ENCODE measurements at regions not wholly inside any gene's neighbourhood (a gene's known extent, or its start where the extent isn't known, plus 50 kb on each side); places are given as distances from the start of the nearest gene placed in this dataset.
A peak's percentile ranks its signal among the peaks of the same experiment; 100 is the strongest.

DNA sequence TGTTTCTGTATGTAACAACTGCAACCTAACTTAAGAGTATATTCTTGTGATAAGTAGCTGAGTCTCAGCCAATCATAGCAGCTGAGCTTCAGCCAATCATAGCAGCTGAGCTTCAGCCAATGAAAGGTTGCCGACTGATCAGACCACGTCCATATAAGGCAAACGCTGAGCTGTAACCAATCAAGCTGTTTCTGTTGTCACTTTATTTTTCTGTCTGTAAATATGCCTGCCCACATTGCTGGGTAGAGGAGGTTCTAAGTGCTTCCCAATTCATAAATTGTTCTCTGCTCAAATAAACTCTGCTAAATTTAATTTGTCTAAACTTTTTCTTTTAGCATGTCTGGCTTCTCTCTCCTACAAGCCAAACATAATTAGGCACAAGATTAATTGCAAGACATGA lies 231.5 kb upstream of the TCF4 start:
- H3K4me1 Mint-ChIP-seq (ENCODE audit: low read depth in 2 of 2) = no peaks in the 10 kb centered on the region
- H3K9me3 Mint-ChIP-seq = no peaks in the 10 kb centered on the region
- H3K4me3 Mint-ChIP-seq = no peak overlapping the region
- no peaks in the 10 kb centered on the region for H3K27me3 Mint-ChIP-seq
- ATAC-seq (no peak), DNase-seq (ENCODE audit: low spot score) (no peak)
- no peaks in the 10 kb centered on the region for H3K36me3 Mint-ChIP-seq
- H3K27ac Mint-ChIP-seq = no peak overlapping the region

DNA sequence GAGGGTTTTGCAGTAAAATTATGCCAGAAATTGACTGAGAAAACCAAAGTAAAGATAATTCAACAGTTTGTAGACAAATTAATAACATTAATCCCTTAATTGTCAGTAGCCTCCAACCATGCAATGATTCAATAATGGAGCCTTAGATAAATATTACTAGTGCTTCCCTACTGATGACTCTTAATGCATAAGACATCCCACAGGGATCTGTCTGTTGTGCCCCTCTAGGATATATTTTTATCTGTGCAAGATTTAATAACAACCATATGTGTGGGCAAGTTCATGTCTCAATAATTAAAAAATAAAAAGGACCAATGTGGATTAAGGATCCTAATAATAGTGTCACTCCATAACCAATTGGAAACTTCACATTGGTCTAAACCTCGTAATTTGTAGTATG lies 230.3 kb upstream of the TCF4 start:
- Mint-ChIP-seq H3K9me3 (no peaks in the 10 kb centered on the region), H3K4me3 (no peak overlapping the region), H3K27me3 (no peaks in the 10 kb centered on the region), H3K27ac (no peak overlapping the region), H3K36me3 (no peaks in the 10 kb centered on the region), H3K4me1 (ENCODE audit: low read depth in 2 of 2) (no peaks in the 10 kb centered on the region)
- ATAC-seq (no peak), DNase-seq (ENCODE audit: low spot score) (no peak)

DNA sequence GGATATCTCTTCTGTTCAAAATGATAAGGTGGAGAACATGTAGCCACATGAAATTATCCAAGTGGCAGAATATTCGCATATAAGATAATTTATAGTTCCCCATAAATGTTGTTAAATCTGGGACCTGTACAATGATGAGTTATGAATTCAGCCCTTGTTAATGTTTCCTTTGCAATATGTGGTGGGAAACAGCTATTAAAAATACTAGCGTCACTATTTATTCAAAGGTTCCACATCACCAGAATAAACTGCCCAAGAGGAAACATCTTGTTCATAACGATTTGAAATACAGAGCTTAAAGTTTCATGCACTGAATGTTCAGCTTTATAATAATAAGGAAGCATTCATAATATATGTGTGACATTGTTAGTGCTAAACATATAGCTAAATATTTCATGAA lies 223.9 kb upstream of the TCF4 start:
- Mint-ChIP-seq H3K27ac (no peak overlapping the region), H3K4me1 (ENCODE audit: low read depth in 2 of 2) (no peaks in the 10 kb centered on the region), H3K27me3 (peaks cover 3 to 6% of the 10 kb centered on the region in 2 donors), H3K4me3 (no peak overlapping the region), H3K9me3 (no peaks in the 10 kb centered on the region), H3K36me3 (no peaks in the 10 kb centered on the region)
- DNase-seq (ENCODE audit: low spot score) (no peak), ATAC-seq (no peak)

- Mint-ChIP-seq H3K9me3 (peaks cover 11% of the 10 kb centered on the region), H3K27ac (no peak overlapping the region), H3K4me3 (no peak overlapping the region), H3K27me3 (peaks cover 9 to 21% of the 10 kb centered on the region in 2 donors), H3K4me1 (ENCODE audit: low read depth in 2 of 2) (no peaks in the 10 kb centered on the region), H3K36me3 (peaks cover 9% of the 10 kb centered on the region)
- DNase-seq (ENCODE audit: low spot score) (no peak), ATAC-seq (no peak)
Measured at GRCh38 chr18:55805666-55806065, 217.7 kb upstream of the TCF4 start.

DNA sequence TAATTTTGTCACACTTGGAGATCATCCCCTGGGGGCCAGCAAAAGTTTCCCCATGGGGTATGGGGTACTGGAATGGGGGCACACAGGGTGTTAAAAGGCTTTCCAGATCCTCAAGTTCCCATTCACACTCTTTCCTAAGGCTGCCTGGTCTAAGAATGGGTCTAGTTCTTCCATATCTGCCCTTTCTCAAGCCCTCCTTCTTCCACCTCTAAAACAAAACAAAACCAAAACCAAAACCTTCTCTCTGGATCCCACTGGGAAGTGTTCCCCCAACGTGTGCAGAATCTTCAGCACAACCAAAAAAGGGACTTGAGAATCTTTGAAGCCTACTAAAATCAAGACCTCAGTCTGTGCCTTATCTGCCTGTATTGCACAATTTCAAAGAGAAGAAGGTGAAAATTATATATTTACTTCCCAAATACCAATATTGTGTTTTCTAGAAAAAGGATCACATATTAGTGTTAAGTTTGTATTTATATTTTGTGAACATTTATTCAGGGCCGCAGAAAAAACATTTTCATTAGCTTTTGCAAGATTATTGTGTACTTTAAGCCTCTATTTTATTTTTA lies 207.2 kb upstream of the TCF4 start:
- ATAC-seq (no peak), DNase-seq (ENCODE audit: low spot score) (no peak)
- H3K4me3 Mint-ChIP-seq = no peak overlapping the region
- no peaks in the 10 kb centered on the region for H3K36me3 Mint-ChIP-seq
- peaks cover 3% of the 10 kb centered on the region for H3K9me3 Mint-ChIP-seq
- no peak overlapping the region for H3K27ac Mint-ChIP-seq
- H3K4me1 Mint-ChIP-seq (ENCODE audit: low read depth in 2 of 2) = no peaks in the 10 kb centered on the region
- no peaks in the 10 kb centered on the region for H3K27me3 Mint-ChIP-seq

DNA sequence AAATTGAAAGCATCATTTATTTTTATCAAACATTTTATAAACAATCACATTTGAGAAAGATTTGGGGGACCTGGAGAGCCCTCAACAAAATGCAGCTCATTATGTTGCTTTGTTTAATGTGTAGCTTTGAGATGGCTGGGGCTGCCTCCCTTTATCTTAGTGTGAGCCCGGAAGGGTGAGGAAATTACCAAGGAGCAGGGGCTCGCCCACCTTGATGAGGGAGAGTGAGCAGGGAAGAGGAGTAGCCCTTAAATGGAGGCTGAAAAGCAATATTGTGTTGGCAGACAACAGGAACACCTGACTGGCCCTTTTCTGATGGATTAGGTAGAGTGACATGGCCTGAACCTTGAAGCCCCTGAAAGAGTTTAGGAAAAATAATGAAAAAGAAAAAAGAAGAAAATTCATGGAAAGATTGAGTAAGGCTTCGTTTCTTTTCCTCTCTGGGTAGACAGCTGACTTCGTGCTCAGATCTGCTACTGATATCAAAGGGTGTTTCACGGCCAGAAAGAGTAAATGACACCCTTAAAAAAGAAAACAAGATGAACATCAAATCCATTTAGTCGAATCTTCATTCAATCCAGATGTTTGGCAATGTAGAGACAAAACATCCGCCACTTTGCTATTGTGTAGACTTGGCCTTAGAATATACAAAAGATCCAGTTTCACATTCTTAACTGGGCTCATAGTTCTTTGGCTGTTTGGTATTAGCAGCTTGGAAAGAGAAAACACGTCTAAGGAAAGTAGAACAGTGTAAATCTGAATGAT lies 206.5 kb upstream of the TCF4 start:
- DNase-seq (ENCODE audit: low spot score) (no peak), ATAC-seq (no peak)
- Mint-ChIP-seq H3K36me3 (no peaks in the 10 kb centered on the region), H3K4me3 (no peak overlapping the region), H3K27ac (no peak overlapping the region), H3K9me3 (peaks cover 6% of the 10 kb centered on the region), H3K27me3 (no peaks in the 10 kb centered on the region), H3K4me1 (ENCODE audit: low read depth in 2 of 2) (no peaks in the 10 kb centered on the region)

GRCh38 chr18:55790296-55790695 lies 202.3 kb upstream of the TCF4 start:
- H3K27me3 Mint-ChIP-seq = no peaks in the 10 kb centered on the region
- ATAC-seq (no peak), DNase-seq (ENCODE audit: low spot score) (no peak)
- peaks cover 6% of the 10 kb centered on the region for H3K9me3 Mint-ChIP-seq
- peaks cover 0 to 4% of the 10 kb centered on the region in 2 donors for H3K4me1 Mint-ChIP-seq (ENCODE audit: low read depth in 2 of 2)
- H3K27ac Mint-ChIP-seq = no peak overlapping the region
- no peaks in the 10 kb centered on the region for H3K36me3 Mint-ChIP-seq
- H3K4me3 Mint-ChIP-seq = no peak overlapping the region

- Mint-ChIP-seq H3K4me1 (ENCODE audit: low read depth in 2 of 2) (peaks cover 0 to 4% of the 10 kb centered on the region in 2 donors), H3K27me3 (peaks cover 4 to 7% of the 10 kb centered on the region in 2 donors), H3K9me3 (peaks cover 6% of the 10 kb centered on the region), H3K4me3 (no peak overlapping the region), H3K27ac (no peak overlapping the region), H3K36me3 (no peaks in the 10 kb centered on the region)
- ATAC-seq (no peak), DNase-seq (ENCODE audit: low spot score) (no peak)
Measured at GRCh38 chr18:55787536-55788073, 199.6 kb upstream of the TCF4 start.

GRCh38 chr18:55786651-55787272 lies 198.8 kb upstream of the TCF4 start:
- no peak for DNase-seq (ENCODE audit: low spot score)
- H3K27me3 Mint-ChIP-seq = peaks cover 7 to 9% of the 10 kb centered on the region in 2 donors
- H3K27ac Mint-ChIP-seq = no peak overlapping the region
- peaks cover 3% of the 10 kb centered on the region for H3K9me3 Mint-ChIP-seq
- no peaks in the 10 kb centered on the region for H3K36me3 Mint-ChIP-seq
- no peak overlapping the region for H3K4me3 Mint-ChIP-seq
- ATAC-seq = no peak
- H3K4me1 Mint-ChIP-seq (ENCODE audit: low read depth in 2 of 2) = peaks cover 0 to 4% of the 10 kb centered on the region in 2 donors

- peaks cover 2 to 8% of the 10 kb centered on the region in 2 donors for H3K4me1 Mint-ChIP-seq (ENCODE audit: low read depth in 2 of 2)
- ATAC-seq = no peak
Measured at GRCh38 chr18:55783921-55784320, 195.9 kb upstream of the TCF4 start.

DNA sequence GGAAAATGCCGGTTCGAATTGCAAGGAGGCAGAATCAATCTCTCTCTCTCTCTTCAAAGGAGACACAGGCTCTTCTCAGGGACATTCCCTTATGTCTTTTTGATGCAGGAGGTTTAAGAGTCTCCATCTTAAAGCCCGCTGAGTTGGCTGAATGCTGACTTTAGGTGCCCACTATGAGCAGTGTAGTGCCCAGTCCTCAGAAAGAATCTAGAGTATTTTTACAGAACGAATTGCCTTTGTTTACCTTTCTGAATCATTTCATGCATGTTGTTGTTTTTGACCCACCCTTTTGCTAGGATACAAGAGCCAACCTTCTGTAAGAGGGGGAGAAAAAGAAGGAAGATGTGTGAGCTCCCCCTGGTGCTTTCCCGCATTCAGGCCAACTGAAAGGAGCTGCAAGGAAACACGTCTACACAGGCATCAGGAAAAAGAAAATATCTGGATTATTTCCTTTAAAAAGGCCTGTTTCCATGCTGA lies 193.5 kb upstream of the TCF4 start:
- no peak for DNase-seq (ENCODE audit: low spot score)
- Mint-ChIP-seq H3K4me3 (no peak overlapping the region), H3K27me3 (peaks cover 25 to 31% of the 10 kb centered on the region in 2 donors), H3K27ac (no peak overlapping the region), H3K36me3 (no peaks in the 10 kb centered on the region), H3K9me3 (no peaks in the 10 kb centered on the region), H3K4me1 (ENCODE audit: low read depth in 2 of 2) (peaks cover 5 to 8% of the 10 kb centered on the region in 2 donors)
- no peak for ATAC-seq

More at GRCh38 chr18:55783921-55784320, 195.9 kb upstream of the TCF4 start:
- peaks cover 9 to 22% of the 10 kb centered on the region in 2 donors for H3K27me3 Mint-ChIP-seq
- no peaks in the 10 kb centered on the region for H3K9me3 Mint-ChIP-seq
- no peak for DNase-seq (ENCODE audit: low spot score)
- no peak overlapping the region for H3K4me3 Mint-ChIP-seq
- no peaks in the 10 kb centered on the region for H3K36me3 Mint-ChIP-seq
- no peak overlapping the region for H3K27ac Mint-ChIP-seq

DNA sequence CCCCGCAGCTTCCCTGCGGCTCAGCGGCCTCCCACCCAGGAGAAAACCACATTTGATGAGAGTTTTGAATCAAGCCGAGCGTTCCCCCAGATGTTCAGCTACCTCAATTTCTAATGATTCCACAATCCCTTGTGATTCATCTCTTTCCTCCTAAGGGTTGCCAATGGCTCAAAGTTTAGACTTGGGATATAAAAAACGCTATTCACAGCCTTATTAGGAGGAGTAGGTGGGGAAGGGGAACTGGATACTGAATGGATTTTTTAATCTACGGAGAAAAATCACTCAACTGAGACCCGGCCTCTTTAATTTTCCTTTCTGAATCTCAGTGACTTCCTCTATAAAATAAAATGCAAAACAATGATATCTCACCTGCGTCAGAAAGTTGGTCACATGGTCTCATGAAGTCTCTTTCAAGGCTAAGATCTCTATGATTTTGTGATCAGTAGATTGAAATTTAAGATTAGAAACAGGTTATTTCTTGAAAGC lies 192.6 kb upstream of the TCF4 start:
- no peak overlapping the region for H3K4me3 Mint-ChIP-seq
- H3K36me3 Mint-ChIP-seq = no peaks in the 10 kb centered on the region
- H3K27ac Mint-ChIP-seq = no peak overlapping the region
- peaks cover 5 to 8% of the 10 kb centered on the region in 2 donors for H3K4me1 Mint-ChIP-seq (ENCODE audit: low read depth in 2 of 2)
- H3K9me3 Mint-ChIP-seq = no peaks in the 10 kb centered on the region
- H3K27me3 Mint-ChIP-seq = peaks cover 25 to 34% of the 10 kb centered on the region in 2 donors
- DNase-seq (ENCODE audit: low spot score) = no peak
- no peak for ATAC-seq

DNA sequence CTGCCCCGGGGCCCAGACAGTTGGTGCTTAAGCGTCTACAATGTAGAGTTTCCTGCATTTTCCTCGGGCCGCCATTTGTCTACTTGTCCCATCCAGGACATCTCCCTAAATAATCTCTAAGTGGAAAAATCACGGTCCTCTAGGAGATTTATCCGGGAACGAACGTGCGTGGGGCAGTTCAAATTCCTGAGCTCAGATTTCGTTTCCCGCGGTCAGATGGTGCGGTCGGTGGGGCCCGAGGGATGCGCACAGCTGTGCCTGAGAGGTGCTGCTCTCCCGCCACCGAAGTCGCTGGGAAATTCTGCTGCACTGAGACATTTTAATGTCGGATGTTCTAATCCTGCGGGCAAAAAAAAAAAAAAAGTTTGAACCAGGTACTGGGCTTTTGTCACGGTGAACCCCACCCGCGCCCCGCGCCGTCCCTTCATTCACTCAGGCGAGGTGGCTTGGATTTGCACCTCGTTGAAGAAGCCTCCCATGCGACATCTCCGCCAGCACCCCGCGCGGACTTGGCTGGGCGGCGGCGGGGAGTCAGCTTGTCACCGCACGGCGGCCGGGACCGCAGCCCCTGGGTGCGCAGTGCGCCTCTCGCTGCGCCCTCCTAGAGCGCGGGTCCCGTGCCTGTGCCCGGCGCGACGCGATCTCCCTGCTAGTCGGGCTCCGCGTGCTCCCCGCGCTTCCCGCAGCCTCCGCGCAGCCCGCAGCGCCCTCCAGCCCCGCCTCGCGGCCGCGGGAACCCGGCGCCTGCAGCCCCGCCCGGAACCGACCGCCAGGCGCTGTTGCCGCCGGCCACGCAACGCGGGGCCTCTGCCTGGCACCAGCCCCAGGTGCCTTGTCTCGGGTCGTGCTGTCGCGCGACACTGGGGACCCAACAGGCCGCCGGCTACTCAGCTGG lies 191.9 kb upstream of the TCF4 start:
- H3K4me3 Mint-ChIP-seq = peak overlapping the region; percentile 65
- ATAC-seq = peak; percentile 27 to 67
- H3K27me3 Mint-ChIP-seq = peaks cover 25 to 34% of the 10 kb centered on the region in 2 donors
- H3K27ac Mint-ChIP-seq = no peak overlapping the region
- peaks cover 5 to 8% of the 10 kb centered on the region in 2 donors for H3K4me1 Mint-ChIP-seq (ENCODE audit: low read depth in 2 of 2)
- H3K36me3 Mint-ChIP-seq = no peaks in the 10 kb centered on the region
- no peaks in the 10 kb centered on the region for H3K9me3 Mint-ChIP-seq
- DNase-seq (ENCODE audit: low spot score) = no peak
